GM19043 (cell line): ENCODE measurements at regions not wholly inside any gene's neighbourhood (a gene's known extent, or its start where the extent isn't known, plus 50 kb on each side); places are given as distances from the start of the nearest gene placed in this dataset.

Source experiments
- ATAC-seq: cut with Tn5 transposase; IDR thresholded peaks from one replicate; pipeline ENCODE4 v1.9.1; 2021; ENCODE audit warnings: low read depth; ENCODE audit not compliant: unreplicated experiment

DNA sequence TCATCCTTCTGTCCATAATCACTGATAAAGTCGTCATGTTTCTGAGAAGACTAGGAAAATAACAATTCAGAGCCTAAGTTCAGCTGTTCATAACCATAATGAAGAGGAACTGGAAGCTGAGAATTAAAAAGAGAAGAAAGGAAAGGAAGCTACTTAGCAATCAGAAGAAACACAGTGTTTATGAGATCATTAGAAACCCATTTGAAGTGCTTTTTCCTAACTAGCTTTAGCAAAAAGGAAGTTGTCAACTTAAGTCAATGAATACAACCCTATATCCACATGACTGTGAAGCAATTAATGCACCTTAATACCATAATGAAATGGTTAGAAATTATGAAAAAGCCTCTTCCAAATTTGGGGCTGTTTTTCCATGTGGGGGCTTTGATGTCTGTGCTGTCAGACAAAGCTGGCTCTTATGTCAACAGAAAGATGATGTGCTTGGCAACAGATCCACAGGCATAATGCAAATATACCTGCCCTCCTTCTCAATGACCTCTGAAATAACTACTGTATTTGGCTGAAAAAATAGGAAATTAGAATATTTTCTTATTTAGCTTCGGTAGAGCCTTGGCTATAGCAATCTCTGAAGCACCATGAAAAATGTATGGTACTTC is 463.5 kb downstream of the RASEF start:
- no peak for ATAC-seq

DNA sequence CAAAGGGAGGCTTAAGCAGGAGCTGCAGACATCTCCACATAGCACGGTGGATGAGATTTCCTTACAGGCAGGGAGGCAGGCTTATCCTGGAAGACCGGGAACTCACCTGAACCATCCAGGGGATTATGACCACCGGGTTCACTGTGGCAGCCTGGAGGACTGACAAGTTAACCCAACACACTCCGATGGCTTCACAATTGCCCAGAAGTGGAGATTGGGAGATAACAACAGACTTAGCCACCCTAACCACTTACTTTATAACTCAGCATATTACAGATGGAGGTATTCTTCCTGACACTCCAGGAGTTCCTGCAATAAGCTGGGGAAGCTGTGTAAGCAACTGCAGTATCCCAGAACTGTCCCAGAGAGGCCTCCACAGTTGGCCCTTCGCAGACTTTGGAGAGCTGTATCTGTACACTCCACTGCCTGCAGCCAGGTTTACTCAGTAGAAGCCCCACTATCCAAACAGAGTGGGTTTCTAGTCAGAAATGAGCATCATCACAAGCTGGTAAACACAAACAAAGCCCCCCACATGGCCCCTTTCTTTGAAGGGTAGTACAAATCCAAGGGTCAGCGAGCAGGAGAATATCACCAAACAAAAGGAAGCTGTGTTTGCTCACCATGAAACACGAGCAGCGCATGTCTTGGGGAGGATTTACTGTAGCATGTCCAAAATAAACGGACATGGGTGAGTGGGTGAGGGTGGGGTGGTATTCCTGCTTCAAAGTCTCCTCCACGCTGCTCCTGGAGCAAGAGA is 462.2 kb downstream of the RASEF start:
- no peak for ATAC-seq

DNA sequence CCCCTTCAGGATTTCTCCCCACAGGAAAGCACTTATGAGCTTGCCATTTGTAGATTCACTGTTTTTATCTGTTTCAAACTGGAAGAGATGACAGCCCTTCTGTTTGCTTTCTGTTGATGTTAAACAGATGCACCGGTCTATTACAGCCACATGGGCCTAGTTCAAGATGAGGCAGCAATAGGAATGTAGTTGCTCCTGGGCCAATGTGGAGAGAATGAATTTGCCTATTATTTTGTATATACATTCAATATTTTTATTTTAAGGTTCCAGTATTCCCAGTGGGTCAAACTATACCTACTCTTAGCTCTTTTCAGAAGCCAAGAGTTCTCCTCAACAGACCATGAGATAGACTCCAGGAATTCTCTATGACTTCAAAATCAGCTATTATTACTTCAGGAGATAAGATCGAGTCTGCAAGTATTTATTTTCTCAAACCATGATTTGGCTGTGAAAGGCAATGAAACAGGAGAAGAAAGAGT is 461.6 kb downstream of the RASEF start:
- no peak for ATAC-seq

DNA sequence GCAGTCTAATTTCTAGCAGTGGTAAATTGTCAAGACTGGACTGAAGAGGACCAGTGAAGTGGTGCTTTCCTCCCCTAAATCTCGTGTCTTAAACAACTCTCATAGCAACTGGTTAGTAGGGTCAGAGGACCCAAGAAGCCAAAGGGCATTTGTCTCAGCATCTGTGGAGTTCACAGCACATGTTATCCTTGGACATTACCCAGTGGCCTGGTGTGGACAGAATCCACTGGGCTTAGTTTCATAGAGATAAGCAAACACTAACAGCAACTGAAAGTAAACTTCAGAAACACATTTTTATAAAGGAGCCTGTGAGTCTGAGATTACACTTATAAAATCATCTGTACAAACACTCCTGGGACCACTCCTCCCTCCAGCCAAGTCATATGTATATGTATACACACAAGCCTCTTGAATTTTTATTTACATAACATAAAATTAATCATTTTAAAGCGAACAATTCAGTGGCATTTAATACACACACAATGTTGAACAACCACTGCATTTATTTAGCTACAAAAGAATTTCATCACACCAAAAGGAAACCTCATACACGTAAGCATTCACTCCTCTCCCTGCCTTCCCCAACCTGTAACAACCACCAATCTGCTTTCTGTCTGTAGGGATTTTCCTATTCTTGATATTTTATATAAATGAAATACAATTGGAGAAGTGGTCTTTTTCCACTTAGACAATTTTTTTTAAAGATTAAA is 457.8 kb downstream of the RASEF start:
- ATAC-seq: no peak

DNA sequence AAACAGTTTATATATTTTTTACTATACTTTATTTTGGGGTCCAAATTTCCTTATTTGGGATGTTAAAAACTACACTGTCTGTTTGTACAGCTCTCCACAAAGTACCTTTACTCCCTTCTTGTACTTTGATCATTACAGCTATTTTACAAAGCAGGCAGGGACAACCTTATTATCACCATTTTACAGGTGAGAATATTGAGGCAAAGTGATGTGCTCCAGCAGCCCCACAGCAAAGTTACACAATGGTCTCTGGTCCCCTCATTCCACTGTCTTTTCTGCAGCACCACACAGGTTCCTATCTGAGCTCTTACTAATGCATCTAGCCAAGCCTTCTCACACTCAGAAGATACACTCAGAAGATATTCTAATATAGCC is 457.3 kb downstream of the RASEF start:
- no peak for ATAC-seq

DNA sequence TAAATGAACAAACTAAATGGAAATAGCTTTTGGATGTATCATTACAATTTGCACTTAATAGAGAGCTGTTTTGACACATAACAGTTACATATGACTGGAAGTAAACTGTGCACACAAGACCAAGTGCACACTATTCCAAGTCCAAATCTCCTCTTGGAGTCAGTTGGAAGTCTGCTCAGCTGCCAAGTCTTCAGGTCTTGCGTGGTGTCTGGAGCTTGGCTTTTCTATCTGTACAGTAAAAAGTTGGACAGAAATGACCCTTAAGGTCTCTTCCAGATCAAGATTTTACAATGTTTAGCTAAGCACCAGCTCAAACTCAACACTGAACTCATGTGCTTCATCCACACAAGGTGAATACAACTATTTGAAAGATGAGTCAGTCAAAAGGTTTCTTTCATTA is 456.9 kb downstream of the RASEF start:
- no peak for ATAC-seq

DNA sequence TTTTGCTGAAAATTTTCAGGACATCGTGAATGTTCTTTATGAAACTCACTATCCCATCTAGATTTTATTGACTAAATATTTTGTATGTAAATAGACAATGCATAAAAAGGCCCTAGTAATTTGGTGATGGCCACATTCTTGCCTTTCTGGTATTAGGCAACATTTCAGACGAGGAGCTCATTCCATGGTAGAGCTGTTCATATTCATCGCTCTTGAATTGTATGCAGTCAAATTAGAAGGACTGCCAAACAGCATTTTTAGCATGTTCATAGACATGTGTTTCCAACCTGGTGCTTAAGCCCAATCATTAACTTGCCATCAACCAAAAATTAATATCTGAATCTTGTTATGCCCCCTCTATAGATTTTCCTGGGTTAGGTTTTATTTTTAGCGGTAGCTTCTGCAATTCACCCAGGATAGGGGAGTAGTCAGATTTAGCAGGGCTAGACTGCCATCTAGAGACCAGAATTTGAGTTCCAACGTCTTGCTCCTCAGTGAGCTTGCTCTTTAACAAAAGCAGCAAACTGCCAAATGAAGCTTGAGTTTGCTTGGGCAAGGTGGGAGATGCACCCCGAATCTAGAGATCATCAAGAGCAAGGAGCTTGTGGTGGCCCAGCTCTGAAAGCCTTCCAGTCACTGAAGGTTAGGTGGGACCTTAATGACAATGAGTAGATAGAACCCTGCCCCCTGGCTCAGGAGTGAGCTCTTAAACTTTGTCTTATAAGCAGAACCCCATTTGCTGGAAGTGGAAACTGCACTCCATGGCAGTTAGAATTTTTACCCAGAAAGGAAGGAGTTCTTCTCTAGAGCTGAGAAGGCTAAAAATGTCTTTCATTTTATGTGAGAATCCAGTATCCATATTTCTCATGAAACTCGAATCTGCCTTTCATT is 456.2 kb downstream of the RASEF start:
- no peak for ATAC-seq

DNA sequence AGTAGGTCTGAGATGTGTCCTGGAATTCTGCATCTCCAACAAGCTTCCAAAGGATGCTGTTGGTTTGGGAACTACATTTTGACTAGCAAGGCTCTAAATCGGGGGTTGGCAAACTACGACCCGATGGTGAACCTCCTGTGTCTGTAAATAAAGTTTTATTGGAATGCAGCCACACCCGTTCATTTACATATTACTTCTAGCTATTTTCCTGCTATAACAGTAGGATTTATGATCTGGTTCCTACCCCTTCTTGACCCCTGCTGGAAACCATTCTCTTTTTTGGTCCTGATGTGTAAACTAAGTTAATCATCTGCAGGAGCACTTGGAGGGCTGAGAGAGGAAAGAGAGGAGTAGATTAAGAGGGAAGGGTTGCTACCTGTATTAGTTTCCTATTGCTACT is 454.5 kb downstream of the RASEF start:
- no peak for ATAC-seq

DNA sequence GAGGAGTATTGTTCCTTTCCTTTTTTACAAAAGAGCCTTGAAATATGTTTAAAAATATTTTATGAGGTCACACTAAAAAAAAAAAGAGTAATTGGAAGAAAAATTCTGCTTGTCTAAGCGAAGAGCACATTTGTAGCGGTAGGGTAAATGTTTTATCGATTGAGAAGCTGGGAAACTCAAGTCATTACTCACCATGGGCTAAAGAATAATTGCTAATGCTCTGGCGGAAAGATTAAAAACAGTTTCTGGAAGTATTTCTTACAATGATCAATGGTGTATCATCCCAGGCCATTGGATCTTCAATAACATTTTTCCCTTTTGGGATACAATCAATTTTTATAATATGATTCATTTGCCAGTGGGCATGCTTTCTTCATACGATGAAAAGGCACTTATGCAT is 450.0 kb downstream of the RASEF start:
- ATAC-seq: no peak

DNA sequence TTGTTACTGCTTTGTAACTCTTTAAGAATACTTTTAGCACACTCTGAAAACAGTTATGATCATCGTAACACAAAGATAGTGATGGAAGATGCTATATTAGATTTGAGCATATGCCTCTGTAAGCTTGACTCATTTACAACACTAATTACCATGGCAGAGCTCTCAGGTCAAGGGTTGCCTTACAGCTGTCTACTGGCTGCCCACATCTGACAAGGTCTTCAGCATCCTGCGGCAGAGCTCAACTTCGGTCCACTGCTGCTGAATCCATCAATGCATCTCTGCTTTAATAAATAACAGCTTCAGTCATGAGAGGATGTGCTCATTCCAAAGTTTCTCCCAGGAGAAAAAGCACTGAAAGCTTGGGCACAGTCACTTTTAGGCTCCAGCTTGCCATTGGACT is 449.4 kb downstream of the RASEF start:
- ATAC-seq: no peak

DNA sequence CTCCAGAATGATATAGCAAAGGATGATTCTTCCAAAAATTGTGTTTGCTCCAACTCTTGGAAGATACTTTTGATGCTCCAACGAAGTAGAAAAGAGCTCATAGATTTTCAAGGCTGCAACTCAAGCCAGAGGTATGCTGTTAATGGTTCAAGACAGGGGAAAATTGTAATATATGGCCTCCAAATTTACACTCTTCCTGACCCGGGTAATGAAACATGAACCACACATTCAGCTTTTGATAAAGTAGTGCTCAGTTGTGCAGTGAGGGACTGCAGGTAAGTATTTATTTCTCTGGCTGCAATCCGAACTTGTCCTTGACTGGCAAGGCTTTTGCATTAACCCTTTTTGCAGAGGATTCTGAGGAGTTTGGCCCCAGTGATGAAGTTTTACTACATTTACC is 446.4 kb downstream of the RASEF start:
- ATAC-seq: no peak

DNA sequence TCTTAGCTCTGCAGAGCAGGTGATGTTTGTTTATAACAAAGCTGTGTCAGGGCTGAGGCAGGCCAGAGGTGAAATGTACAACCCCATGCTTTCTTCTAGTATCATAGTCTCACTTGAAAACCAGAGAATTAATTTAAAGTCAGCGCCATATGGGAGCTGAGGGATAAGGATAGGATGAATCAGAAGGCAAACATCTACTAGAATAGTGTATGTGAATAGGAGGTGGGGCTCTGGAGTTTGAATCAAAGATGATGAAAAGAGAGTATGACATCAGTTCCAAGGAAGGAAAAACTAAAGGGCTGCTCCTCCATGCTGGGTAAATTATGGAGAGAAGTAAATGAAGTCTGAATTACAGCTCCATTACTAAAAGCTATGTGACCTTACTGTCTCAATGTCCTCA is 441.5 kb downstream of the RASEF start:
- ATAC-seq: no peak

DNA sequence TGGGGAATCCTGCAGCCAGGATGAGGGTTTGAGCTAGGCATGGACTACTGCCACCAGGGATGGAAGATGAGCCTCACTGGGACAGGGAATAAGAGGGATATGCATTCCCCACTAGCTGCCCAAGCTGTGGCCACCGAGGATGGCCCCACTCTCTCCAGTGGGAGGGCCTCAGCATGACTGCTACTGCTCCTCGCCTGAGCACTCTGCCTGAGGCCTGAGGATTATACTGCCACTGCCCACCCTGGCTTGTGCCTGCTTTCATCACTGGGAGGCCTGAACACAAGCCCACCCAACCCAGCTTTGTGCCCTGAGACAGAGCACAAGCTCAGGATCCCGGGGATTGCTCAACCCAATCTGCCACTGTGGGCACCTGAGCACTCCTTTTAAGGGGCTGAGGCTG is 425.6 kb downstream of the RASEF start:
- no peak for ATAC-seq

DNA sequence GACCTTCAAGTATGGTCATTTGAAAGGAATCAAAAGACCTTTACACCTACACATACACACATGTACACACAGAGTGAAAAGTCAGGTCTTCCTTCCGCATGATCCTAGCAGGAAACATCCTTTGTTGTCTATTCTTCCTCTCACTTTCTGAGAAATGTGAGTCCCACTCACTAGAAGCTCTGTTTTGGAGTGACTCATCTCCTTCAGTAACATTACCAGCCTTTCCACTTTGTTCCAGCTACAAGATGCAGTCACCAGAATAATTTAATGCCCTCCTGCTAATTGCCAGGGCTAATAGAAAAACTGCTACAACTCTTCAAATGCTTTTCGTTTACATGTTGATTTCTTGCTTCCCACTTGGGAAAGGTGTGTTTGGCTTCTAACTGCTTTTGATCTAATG is 417.3 kb downstream of the RASEF start:
- no peak for ATAC-seq

DNA sequence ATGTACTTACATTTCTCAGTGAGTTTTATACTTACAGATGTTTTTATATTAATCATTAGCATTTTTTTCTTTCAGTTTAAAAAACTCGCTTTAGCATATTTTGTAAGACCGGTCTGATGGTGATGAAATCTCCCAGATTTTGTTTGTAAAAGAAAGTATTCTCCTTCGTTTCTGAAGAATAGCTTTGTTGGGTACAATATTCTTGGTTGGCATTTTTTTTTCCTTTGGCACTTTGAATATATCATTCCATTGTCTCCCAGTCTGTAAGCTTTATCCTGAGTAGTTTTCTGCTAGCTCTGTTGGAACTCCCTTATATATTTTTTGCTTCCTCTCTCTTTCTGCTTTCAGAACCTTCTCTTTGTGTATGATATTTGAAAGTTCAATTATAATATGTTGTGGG is 412.6 kb downstream of the RASEF start:
- ATAC-seq: no peak

DNA sequence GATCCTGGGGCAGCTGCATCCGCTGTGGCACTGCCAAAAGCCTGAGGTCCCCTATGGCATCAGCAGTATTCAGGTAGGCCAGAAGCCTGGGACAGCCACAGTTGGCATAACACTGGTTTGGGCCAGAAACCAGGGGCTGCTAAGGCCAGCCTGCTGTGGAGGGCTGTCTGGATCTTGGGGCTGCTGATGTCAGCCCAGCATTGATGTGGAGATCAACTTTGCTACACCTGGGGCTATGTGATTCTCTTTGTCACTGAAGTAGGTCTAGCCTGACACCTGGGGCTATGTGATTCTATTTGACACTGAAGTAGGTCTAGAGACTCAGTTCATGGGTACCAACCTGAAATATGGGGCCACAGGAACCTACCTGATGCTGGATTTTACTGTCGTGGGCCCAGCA is 411.5 kb downstream of the RASEF start:
- ATAC-seq: no peak

DNA sequence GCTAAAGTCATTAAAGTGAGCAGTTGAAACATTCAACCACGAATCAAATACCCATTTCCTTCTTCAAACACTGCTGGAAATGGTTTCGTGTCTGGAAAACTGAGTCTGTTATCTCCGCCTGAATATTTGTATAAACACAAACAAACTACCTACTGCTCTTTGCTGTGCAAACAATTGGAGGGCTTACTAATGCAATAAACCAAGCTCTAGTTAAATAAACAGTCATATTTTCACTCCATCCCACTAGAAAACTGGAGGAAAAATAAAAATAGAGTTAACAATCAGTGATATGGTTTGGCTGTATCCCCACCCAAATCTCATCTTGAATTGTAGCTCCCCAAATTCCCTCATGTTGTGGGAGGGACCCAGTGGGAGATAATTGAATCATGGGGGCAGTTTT is 397.6 kb downstream of the RASEF start:
- no peak for ATAC-seq

DNA sequence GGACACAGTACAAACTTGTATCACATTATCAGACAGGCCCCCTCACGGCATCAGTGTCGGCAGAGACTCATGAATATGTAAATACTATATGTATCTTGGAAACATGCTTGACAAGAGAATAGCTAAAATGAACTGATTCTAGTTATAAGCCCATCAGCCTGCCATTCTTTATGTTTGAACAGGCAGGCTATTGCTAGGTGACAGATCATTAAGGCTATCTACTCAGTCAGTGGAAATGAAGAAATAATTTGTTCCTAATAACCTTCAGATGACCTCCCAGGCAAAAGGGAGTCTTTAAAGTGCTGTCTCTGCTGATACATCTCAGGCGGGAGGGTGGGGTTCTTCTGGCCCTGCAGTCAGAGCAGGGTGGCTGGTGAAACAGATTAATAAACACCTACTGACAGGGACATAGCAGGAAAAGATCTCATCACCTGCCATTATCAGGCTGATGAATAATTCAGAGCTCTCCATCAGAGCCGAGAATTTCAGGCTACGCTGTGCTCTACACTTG is 394.2 kb downstream of the RASEF start:
- no peak for ATAC-seq

DNA sequence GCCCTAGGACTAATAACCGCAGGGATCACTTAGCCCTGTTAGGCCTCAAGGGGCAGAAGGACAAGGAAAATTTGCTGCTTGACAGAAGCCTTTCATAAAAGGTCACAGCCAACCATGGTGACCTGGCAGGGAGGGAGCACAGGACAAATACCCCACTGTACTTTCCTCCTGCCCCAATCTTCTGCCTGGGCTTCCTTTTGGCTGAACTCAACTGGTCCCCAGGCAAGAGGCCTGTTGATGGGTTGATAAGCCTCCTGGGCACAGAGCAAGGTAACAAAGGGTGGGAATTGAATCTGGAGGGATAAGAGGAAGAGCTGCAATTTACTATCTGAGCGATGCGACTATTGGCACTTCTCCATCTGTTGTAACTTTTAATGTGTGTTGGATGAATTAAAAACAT is 392.9 kb downstream of the RASEF start:
- no peak for ATAC-seq

DNA sequence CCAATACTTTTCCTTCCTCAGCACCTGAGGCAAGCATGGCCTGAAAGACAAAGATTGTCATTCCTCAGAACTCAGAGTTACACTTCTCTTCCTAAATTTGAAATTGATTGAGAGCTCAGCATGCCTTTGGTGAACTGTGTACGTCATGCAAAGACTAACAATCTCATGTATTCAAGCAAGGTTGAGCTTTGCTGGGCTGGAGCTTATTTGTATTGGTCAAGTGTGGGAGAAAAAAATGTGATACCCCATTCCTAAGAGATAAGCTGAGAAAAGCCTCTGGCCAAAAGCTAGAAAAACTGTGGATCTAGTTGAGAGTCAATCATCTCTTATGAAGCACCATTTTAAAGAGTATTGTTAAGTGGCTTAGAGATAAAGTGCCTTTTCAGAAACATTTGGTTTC is 392.2 kb downstream of the RASEF start:
- no peak for ATAC-seq

DNA sequence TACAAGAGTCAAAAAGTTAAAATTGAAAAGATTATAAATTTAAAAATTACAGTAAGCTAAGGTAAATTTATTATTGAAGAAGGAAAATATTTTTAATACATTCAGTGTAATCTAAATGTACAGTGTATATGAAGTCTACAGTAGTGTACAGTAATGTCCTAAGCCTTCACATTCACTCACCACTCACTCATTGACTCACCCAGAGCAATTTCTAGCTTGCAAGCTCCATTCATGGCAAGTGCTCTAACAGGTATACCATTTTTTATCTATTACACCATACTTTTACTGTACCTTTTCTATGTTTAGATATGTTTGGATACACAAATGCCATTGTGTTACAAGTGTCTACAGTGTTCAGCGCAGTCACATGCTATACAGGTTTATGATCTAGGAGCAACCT is 389.7 kb downstream of the RASEF start:
- no peak for ATAC-seq
